ENCODE measurements at regions not wholly inside any gene's neighbourhood (a gene's known extent, or its start where the extent isn't known, plus 50 kb on each side); places are given as distances from the start of the nearest gene placed in this dataset.

DNA sequence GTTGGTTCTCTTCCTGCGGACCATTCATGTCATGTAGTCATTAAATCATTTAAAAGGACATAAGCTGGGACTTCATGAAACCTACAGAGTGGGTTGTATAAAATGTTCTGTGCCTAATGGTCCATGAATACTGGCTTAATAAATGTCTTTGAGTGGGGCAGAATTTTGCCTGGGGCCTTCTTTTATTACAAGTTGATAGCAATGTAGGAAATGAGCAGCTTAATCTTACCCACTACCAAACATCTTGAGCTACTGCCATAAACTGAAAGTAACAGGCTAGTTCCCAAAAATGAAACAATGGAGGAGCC lies 130.9 kb downstream of the TMEM17 start:
- TF ChIP-seq, protein P1, sequence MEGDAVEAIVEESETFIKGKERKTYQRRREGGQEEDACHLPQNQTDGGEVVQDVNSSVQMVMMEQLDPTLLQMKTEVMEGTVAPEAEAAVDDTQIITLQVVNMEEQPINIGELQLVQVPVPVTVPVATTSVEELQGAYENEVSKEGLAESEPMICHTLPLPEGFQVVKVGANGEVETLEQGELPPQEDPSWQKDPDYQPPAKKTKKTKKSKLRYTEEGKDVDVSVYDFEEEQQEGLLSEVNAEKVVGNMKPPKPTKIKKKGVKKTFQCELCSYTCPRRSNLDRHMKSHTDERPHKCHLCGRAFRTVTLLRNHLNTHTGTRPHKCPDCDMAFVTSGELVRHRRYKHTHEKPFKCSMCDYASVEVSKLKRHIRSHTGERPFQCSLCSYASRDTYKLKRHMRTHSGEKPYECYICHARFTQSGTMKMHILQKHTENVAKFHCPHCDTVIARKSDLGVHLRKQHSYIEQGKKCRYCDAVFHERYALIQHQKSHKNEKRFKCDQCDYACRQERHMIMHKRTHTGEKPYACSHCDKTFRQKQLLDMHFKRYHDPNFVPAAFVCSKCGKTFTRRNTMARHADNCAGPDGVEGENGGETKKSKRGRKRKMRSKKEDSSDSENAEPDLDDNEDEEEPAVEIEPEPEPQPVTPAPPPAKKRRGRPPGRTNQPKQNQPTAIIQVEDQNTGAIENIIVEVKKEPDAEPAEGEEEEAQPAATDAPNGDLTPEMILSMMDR (IDR thresholded peaks at IDR 0.05; ENCODE audit: low read length) = no peak
- TF ChIP-seq EZH2 (optimal IDR thresholded peaks at IDR 0.05; ENCODE audit: low read depth, low read length) = no peak

Measured in MM.1S (cell line).